ENCODE measurements at regions not wholly inside any gene's neighbourhood (a gene's known extent, or its start where the extent isn't known, plus 50 kb on each side); places are given as distances from the start of the nearest gene placed in this dataset.

DNA sequence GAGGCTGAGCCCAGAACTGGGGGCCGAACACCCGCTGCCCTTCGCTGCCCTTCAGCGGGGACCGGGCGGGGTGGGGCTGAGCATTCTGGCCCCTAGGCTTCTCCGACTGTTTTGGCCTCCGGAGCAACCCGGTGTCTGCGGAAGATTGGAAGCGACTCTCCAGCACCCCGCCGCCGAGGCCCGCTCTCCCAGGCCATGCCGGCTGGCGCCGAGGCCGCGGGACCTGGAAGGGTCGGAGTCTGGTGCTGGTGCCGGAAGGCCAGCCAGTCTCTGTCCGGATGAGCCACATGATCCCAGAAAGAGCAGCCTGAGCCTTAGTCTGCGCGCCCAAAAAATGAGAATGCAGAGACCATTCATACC, 272.0 kb downstream of the FOXD2 start:
- DNase-seq (ENCODE audit: low read depth, low spot score) = no peak
- Histone ChIP-seq H3K79me2 (ENCODE audit: control insufficient read depth, insufficient read depth, low read length) (no peaks in the 10 kb centered on the region), H3K4me1 (ENCODE audit: control insufficient read depth, extremely low read depth, insufficient read depth, low read length) (peaks cover 6% of the 10 kb centered on the region), H3K9me1 (ENCODE audit: control insufficient read depth, extremely low read depth, insufficient read depth, low read length) (no peaks in the 10 kb centered on the region), H3K4me3 (ENCODE audit: control insufficient read depth in 2 of 3, extremely low read depth in 1 of 3, insufficient read depth in 2 of 3, low read depth in 1 of 3, low read length in 3 of 3) (peak overlapping the region; percentile 18 to 50 (median 47)), H3K4me2 (ENCODE audit: control insufficient read depth, extremely low read depth, insufficient read depth, low read depth, low read length) (peak overlapping the region; percentile 76), H3K36me3 (ENCODE audit: control insufficient read depth in 2 of 2, extremely low read depth in 1 of 2, insufficient read depth in 2 of 2, low read length in 2 of 2) (no peaks in the 10 kb centered on the region), H3K27me3 (ENCODE audit: control insufficient read depth, extremely low read depth, insufficient read depth, low read length) (peaks cover 66% of the 10 kb centered on the region), H2AFZ (ENCODE audit: control insufficient read depth, low read length) (peak overlapping the region; percentile 10), H3K27ac (ENCODE audit: control insufficient read depth, insufficient read depth, low read length) (no peak overlapping the region), H4K20me1 (ENCODE audit: control insufficient read depth, extremely low read depth, insufficient read depth, low read length) (no peaks in the 10 kb centered on the region), H3K9ac (ENCODE audit: control insufficient read depth, extremely low read depth, insufficient read depth, low read length) (no peak overlapping the region), H3K9me3 (ENCODE audit: control insufficient read depth, low read depth, low read length) (no peaks in the 10 kb centered on the region)
- dilution Hi-C loops (cut with MboI; ENCODE audit: extremely low pct_ligation_motif_present, low sequenced_read_pairs) = no loop called here
- TF ChIP-seq EZH2 (IDR thresholded peaks at IDR 0.05; ENCODE audit: low read length) = no peak
- TF ChIP-seq, protein P1, sequence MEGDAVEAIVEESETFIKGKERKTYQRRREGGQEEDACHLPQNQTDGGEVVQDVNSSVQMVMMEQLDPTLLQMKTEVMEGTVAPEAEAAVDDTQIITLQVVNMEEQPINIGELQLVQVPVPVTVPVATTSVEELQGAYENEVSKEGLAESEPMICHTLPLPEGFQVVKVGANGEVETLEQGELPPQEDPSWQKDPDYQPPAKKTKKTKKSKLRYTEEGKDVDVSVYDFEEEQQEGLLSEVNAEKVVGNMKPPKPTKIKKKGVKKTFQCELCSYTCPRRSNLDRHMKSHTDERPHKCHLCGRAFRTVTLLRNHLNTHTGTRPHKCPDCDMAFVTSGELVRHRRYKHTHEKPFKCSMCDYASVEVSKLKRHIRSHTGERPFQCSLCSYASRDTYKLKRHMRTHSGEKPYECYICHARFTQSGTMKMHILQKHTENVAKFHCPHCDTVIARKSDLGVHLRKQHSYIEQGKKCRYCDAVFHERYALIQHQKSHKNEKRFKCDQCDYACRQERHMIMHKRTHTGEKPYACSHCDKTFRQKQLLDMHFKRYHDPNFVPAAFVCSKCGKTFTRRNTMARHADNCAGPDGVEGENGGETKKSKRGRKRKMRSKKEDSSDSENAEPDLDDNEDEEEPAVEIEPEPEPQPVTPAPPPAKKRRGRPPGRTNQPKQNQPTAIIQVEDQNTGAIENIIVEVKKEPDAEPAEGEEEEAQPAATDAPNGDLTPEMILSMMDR (optimal IDR thresholded peaks at IDR 0.05 in 1 of 3, IDR thresholded peaks at IDR 0.05 in 1 of 3, conservative IDR thresholded peaks at IDR 0.05 in 1 of 3; ENCODE audit: extremely low read depth in 1 of 3, insufficient read depth in 2 of 3, low read length in 3 of 3) = no peak
- no peak for FAIRE-seq

DNA sequence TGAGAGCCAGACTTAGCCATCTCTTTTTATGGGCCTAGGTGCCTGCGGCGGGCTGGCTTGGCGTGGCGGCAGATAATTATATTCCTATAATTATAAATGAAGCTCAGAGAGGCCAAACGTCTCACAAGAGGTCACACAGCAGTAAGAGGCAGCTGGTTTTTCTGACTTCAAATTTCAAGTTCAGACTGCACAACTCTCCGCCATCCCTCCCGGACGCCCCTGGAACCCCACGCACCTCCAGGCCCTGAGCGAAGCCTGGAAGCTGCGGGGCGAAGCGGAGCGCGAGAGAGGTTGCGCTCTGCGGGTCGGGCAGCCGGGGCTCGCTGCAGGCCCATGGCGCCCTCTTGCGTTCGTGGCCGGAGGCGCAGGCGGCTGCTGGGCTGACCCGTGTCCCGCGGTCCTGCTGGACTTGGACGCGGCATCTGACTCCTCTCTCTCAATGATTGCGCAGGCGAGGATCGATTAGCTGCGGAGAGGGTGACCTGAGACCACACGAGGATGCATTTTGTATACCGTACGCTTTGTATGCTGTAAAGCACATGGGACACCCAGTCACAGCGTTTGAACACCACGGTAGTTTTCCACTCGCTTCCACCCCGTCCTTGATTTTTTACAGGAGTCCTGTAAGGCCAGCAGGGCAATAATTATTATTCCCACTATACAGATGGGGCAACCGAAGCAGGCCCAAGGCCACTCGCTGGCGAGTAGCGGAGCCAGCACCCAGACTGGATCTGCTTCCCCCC, 272.7 kb downstream of the FOXD2 start:
- Histone ChIP-seq H3K4me2 (ENCODE audit: control insufficient read depth, extremely low read depth, insufficient read depth, low read depth, low read length) (peak overlapping the region; percentile 76), H3K27ac (ENCODE audit: control insufficient read depth, insufficient read depth, low read length) (no peak overlapping the region), H4K20me1 (ENCODE audit: control insufficient read depth, extremely low read depth, insufficient read depth, low read length) (no peaks in the 10 kb centered on the region), H3K4me1 (ENCODE audit: control insufficient read depth, extremely low read depth, insufficient read depth, low read length) (peaks cover 8% of the 10 kb centered on the region), H3K36me3 (ENCODE audit: control insufficient read depth in 2 of 2, extremely low read depth in 1 of 2, insufficient read depth in 2 of 2, low read length in 2 of 2) (no peaks in the 10 kb centered on the region), H3K4me3 (ENCODE audit: control insufficient read depth in 2 of 3, extremely low read depth in 1 of 3, insufficient read depth in 2 of 3, low read depth in 1 of 3, low read length in 3 of 3) (no peak overlapping the region), H3K79me2 (ENCODE audit: control insufficient read depth, insufficient read depth, low read length) (no peaks in the 10 kb centered on the region), H3K9me1 (ENCODE audit: control insufficient read depth, extremely low read depth, insufficient read depth, low read length) (no peaks in the 10 kb centered on the region), H3K9me3 (ENCODE audit: control insufficient read depth, low read depth, low read length) (no peaks in the 10 kb centered on the region), H3K9ac (ENCODE audit: control insufficient read depth, extremely low read depth, insufficient read depth, low read length) (no peak overlapping the region), H3K27me3 (ENCODE audit: control insufficient read depth, extremely low read depth, insufficient read depth, low read length) (peaks cover 69% of the 10 kb centered on the region), H2AFZ (ENCODE audit: control insufficient read depth, low read length) (peak overlapping the region; percentile 36)
- no peak for TF ChIP-seq EZH2 (IDR thresholded peaks at IDR 0.05; ENCODE audit: low read length)
- TF ChIP-seq, protein P1 (optimal IDR thresholded peaks at IDR 0.05 in 1 of 3, IDR thresholded peaks at IDR 0.05 in 1 of 3, conservative IDR thresholded peaks at IDR 0.05 in 1 of 3; ENCODE audit: extremely low read depth in 1 of 3, insufficient read depth in 2 of 3, low read length in 3 of 3) = peak; percentile 91 to 99 (median 95)
- DNase-seq (ENCODE audit: low read depth, low spot score) (no peak), FAIRE-seq (no peak)
- dilution Hi-C loops (cut with MboI; ENCODE audit: extremely low pct_ligation_motif_present, low sequenced_read_pairs) = no loop called here
